WERI-Rb-1 (cell line): ENCODE measurements at regions not wholly inside any gene's neighbourhood (a gene's known extent, or its start where the extent isn't known, plus 50 kb on each side); places are given as distances from the start of the nearest gene placed in this dataset.

Source experiments
- DNase-seq: peaks from one replicate; pipeline ENCODE4 v3.0.0-alpha.2; 2020
- H3K27ac ChIP-seq: fragments of 250-450 bp; sonication (Bioruptor Pico); 2 replicates; pipeline ENCODE4 v1.5.1; 2020; ENCODE audit warnings: mild to moderate bottlenecking, moderate library complexity
- H3K27me3 ChIP-seq: fragments of 250-450 bp; sonication (Bioruptor Pico); 2 replicates; pipeline ENCODE4 v1.5.1; 2021; ENCODE audit warnings: mild to moderate bottlenecking, low read depth, moderate library complexity; ENCODE audit not compliant: insufficient read depth, severe bottlenecking
- H3K36me3 ChIP-seq: fragments of 250-450 bp; sonication (Bioruptor Pico); 2 replicates; pipeline ENCODE4 v1.5.1; 2020; ENCODE audit warnings: mild to moderate bottlenecking, moderate library complexity
- H3K4me3 ChIP-seq: 2 replicates; pipeline ENCODE4 v1.5.1; 2011; ENCODE audit warnings: low read depth, mild to moderate bottlenecking, control low read depth, low read length
- H3K9me3 ChIP-seq: fragments of 250-450 bp; sonication (Bioruptor Pico); 2 replicates; pipeline ENCODE4 v1.5.1; 2021; ENCODE audit warnings: mild to moderate bottlenecking, moderate library complexity; ENCODE audit not compliant: severe bottlenecking
- TF ChIP-seq, protein P1 (sequence below): IDR thresholded peaks from 2 replicates; pipeline ENCODE4 v1.5.1; 2011; ENCODE audit warnings: low read depth, mild to moderate bottlenecking, control low read depth, inconsistent platforms, low read length

DNA sequence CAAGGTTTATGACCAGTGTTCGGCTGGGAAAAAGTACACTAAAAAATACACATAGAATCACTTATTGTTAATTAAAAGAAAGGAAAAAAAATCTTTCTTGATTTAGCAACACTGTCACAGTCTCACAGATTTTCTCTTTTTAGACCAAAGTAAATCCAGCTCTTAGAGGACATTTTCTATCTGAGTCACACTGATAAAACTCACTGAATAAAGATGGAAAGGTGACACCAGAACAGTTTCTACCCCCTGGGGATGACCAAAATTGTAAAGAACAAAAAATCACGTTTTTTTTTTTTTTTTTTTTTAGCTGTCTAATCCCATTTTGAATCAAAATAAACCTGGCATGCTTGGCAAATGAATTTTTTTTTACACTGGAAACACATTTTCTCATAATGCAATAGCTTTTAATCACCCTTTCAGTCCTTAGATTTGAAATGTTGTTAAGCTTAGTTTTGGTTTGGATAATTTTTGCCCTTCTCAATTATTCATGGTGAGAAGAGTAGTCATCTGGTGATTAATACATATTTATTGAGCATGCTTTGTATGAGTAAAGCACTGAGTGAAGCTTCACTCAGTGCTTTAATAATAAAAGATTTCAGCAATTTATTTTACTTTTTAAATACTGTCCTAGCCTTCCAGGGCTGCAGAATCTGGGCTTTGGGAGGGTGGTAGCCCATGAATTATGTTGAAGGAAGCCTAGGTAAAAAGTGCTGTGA, 886.3 kb downstream of the SLC4A3 start:
- Histone ChIP-seq H3K36me3 (no peaks in the 10 kb centered on the region), H3K4me3 (no peak overlapping the region), H3K9me3 (no peaks in the 10 kb centered on the region), H3K27me3 (no peaks in the 10 kb centered on the region), H3K27ac (no peak overlapping the region)
- no peak for DNase-seq
- TF ChIP-seq, protein P1, sequence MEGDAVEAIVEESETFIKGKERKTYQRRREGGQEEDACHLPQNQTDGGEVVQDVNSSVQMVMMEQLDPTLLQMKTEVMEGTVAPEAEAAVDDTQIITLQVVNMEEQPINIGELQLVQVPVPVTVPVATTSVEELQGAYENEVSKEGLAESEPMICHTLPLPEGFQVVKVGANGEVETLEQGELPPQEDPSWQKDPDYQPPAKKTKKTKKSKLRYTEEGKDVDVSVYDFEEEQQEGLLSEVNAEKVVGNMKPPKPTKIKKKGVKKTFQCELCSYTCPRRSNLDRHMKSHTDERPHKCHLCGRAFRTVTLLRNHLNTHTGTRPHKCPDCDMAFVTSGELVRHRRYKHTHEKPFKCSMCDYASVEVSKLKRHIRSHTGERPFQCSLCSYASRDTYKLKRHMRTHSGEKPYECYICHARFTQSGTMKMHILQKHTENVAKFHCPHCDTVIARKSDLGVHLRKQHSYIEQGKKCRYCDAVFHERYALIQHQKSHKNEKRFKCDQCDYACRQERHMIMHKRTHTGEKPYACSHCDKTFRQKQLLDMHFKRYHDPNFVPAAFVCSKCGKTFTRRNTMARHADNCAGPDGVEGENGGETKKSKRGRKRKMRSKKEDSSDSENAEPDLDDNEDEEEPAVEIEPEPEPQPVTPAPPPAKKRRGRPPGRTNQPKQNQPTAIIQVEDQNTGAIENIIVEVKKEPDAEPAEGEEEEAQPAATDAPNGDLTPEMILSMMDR: no peak

GRCh38 chr2:220521551-220521950, 894.1 kb downstream of the SLC4A3 start:
- no peaks in the 10 kb centered on the region for H3K9me3 ChIP-seq
- TF ChIP-seq, protein P1: no peak
- no peak for DNase-seq
- no peaks in the 10 kb centered on the region for H3K36me3 ChIP-seq
- no peak overlapping the region for H3K27ac ChIP-seq
- H3K27me3 ChIP-seq: no peaks in the 10 kb centered on the region
- no peak overlapping the region for H3K4me3 ChIP-seq

DNA sequence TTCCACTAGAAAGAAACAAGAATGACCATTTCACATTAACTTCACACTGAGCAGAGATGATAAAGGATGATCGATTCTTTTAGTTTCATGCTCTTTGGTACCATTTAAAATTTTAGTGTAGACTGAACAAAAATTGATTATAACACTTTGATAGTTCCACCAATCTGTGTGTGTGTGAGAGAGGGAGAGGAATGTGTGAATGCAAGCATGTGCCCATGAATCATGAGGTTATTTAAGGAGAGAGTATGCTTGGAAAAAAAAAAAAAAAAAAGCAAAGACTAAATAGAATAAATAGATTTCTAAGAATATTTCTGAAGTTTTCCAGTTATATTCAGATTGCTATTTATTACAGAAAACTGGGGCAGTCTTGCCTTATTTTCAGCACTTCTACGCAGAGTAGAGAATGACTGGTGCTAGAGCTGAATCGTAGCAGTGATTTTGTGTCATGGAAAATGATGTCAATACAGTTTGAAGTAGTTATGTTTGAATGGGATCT, 900.8 kb downstream of the SLC4A3 start:
- TF ChIP-seq, protein P1: no peak
- Histone ChIP-seq H3K27ac (no peak overlapping the region), H3K36me3 (no peaks in the 10 kb centered on the region), H3K27me3 (no peaks in the 10 kb centered on the region), H3K9me3 (no peaks in the 10 kb centered on the region), H3K4me3 (no peak overlapping the region)
- DNase-seq: no peak

- no peak for DNase-seq
- Histone ChIP-seq H3K27me3 (no peaks in the 10 kb centered on the region), H3K36me3 (no peaks in the 10 kb centered on the region), H3K9me3 (peaks cover 7% of the 10 kb centered on the region), H3K27ac (no peak overlapping the region), H3K4me3 (no peak overlapping the region)
- TF ChIP-seq, protein P1: no peak
These were observed 903.8 kb downstream of the SLC4A3 start for GRCh38 chr2:220531216-220531615.

DNA sequence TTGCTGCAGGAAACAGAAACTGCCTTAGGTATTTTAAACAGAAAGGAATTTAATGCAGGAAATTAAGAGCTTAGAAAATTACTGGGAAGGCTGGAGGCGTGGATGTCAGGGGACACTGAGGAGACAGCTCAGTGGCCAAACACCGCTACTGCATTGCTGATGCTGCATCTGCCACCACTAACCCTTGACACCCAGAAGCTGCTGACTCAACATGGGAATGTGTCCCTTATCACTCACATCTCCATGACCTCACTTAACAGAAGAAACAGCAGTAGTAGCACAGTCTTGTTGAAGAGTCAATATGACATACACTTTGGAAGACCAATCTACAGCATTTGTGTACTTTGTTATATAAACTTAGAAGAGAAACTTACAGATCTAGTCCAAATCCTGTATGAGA, 906.1 kb downstream of the SLC4A3 start:
- H3K4me3 ChIP-seq: no peak overlapping the region
- TF ChIP-seq, protein P1: peak; percentile 81
- peak; percentile 64 for DNase-seq
- H3K27ac ChIP-seq: no peak overlapping the region
- H3K36me3 ChIP-seq: no peaks in the 10 kb centered on the region
- peaks cover 7% of the 10 kb centered on the region for H3K9me3 ChIP-seq
- H3K27me3 ChIP-seq: no peaks in the 10 kb centered on the region

GRCh38 chr2:220539481-220539880, 912.1 kb downstream of the SLC4A3 start:
- Histone ChIP-seq H3K27ac (no peak overlapping the region), H3K4me3 (no peak overlapping the region), H3K27me3 (no peaks in the 10 kb centered on the region), H3K36me3 (no peaks in the 10 kb centered on the region), H3K9me3 (peaks cover 11% of the 10 kb centered on the region)
- DNase-seq: no peak
- TF ChIP-seq, protein P1: no peak
